Heart left ventricle (tissue), 13 donors: ENCODE measurements at regions not wholly inside any gene's neighbourhood (a gene's known extent, or its start where the extent isn't known, plus 50 kb on each side); places are given as distances from the start of the nearest gene placed in this dataset.

Experiments
- POLR2A ChIP-seq, 2 donors: fragments of 450-650 bp; IDR thresholded peaks; one replicate each; pipeline ENCODE4 v1.6.1; 2017; ENCODE audit warnings: antibody characterized with exemption in 2 of 2, mild to moderate bottlenecking in 2 of 2, moderate library complexity in 2 of 2
- TF ChIP-seq, protein P1 (sequence below), 12 donors: fragments of 200-600 bp; sonication (generic) in 4 of 12; IDR thresholded peaks; one replicate each; pipeline versions ENCODE4 v1.5.0 to v1.8.0; 2018 to 2022; ENCODE audit warnings: antibody characterized with exemption in 12 of 12, mild to moderate bottlenecking in 5 of 12
- donor health status: ischemic (EF 13 %, LVEDD 7.1; RV severe dilation, severe dysfunction).
- donor health status: DM: no; HTN: yes; CAD: no.
- donor health status: DM: no; HTN: no; CAD: no.
- donor health status: ischemic (EF 25% LVEDD 6.9; RV normal size, moderate dysfunction).
- donor health status: ischemic (EF 25% LVEDD 5.7; RV mildly dilated, moderate dysfunction).
- donor health status: ischemic (EF 35%, LVEDD 5.7; RV mildly dilated, moderate dysfunction).
- donor health status: nonischemic (EF 11% LVEDD 7.7; RV severe dilation, severe dysfunction).
- donor health status: DM: yes; HTN: yes; CAD: no.
- donor health status: PGD.
- donor health status: ischemic (EF 29% LVEDD 5.4; RV normal size, mild dysfunction).
- donor health status: nonischemic (EF 23%, LVEDD 6.1; RV moderate dilation, normal function).

DNA sequence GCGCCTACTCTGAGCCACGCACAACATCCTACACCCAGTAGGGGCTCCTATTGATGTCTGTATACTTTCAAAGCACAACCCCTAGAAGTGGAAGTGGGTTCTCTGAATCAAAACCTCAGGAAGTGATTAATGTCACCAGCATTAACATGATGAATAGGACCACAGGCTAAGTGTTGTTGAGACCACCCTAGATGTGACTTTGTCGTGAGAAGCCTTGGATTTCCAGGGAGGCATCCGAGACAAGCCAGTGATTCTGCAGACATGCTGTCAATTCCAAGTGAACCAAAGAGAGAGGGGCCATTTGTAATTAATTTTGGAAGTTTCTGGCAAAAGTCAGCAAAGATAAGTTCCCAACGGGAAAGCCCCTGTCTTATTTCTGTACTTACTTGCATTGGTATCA is 493.0 kb downstream of the ZIC3 start:
- TF ChIP-seq POLR2A (IDR thresholded peaks at IDR 0.05): no peak
- TF ChIP-seq, protein P1, sequence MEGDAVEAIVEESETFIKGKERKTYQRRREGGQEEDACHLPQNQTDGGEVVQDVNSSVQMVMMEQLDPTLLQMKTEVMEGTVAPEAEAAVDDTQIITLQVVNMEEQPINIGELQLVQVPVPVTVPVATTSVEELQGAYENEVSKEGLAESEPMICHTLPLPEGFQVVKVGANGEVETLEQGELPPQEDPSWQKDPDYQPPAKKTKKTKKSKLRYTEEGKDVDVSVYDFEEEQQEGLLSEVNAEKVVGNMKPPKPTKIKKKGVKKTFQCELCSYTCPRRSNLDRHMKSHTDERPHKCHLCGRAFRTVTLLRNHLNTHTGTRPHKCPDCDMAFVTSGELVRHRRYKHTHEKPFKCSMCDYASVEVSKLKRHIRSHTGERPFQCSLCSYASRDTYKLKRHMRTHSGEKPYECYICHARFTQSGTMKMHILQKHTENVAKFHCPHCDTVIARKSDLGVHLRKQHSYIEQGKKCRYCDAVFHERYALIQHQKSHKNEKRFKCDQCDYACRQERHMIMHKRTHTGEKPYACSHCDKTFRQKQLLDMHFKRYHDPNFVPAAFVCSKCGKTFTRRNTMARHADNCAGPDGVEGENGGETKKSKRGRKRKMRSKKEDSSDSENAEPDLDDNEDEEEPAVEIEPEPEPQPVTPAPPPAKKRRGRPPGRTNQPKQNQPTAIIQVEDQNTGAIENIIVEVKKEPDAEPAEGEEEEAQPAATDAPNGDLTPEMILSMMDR (IDR thresholded peaks at IDR 0.05): no peak
